NOMO-1 (cell line): ENCODE measurements at regions not wholly inside any gene's neighbourhood (a gene's known extent, or its start where the extent isn't known, plus 50 kb on each side); places are given as distances from the start of the nearest gene placed in this dataset.

Experiments
- DNase-seq, 2 experiments: peaks; one replicate each; lab custom pipeline; 2025; ENCODE audit not compliant: unreplicated experiment in 2 of 2; lab: John Stamatoyannopoulos, UW

DNA sequence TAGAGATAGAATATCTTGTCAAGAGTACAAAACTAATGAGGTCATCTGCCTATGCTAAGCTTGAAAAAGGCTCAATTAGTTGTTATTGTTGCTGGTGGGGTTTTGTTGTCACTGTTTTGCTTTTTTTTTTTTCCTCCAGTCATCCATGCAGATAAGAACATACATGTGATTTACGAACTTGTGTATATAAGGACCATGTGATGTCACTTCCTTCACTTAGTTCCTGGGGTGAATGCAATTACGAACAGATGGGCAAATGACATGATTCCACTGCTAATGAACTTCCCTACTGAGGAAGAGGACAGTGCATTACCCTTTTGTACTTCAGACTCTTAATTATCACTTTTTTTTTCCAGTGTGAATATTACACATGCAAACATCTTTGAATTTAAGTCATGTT is 1175.3 kb upstream of the GJE1 start:
- no peak for DNase-seq

- DNase-seq = no peak
Observed at GRCh38 chr6:140956571-140957369, 1176.0 kb upstream of the GJE1 start.

- no peak for DNase-seq
Observed at GRCh38 chr6:140940251-140940925, 1192.3 kb upstream of the GJE1 start.

GRCh38 chr6:140932909-140933308 is 1199.8 kb upstream of the GJE1 start:
- DNase-seq = no peak

DNA sequence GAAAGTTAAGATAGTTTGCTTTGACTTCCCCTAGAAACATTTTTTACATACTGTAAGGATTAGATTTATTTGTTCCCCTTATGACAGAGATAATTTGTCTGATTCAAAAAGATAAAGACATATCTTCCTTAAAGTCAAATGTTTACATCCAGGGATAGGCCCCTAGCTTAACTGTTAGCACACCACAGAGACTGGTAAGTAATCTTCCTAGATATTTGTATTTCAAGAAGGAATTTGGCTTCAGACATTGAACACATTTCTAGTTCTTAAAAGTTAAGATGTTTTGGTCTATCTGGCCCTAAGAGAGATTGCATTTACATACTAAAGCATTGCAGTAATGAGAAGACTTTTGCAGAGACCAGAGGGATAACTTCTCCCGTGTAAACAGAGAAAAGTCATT is 1201.1 kb upstream of the GJE1 start:
- no peak for DNase-seq

DNA sequence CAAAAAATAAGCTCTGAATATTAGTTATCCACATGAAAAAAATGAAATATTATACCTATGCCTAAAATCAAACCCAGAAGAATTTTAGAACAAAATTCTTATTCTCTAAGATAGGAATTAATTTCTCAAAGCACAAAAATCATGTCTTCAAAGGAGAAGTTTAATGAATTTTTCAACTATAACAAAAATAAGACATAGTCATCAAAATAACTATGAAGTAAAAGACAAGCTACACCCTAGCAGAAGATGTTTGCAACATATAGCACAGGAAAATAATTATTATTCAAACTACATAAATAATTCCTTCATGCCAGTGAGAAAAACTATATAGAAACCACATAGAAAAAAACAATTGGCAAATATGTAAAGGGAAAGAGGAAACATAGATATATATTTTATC is 1203.6 kb upstream of the GJE1 start:
- no peak for DNase-seq

GRCh38 chr6:140923048-140923447 is 1209.7 kb upstream of the GJE1 start:
- DNase-seq = no peak

- DNase-seq = peak in 1 of 2 experiments; percentile 76
Observed at GRCh38 chr6:140921366-140922226, 1211.1 kb upstream of the GJE1 start.

GRCh38 chr6:140917911-140918310 is 1214.8 kb upstream of the GJE1 start:
- no peak for DNase-seq

GRCh38 chr6:140915551-140915950 is 1217.2 kb upstream of the GJE1 start:
- DNase-seq = no peak

GRCh38 chr6:140915103-140915502 is 1217.6 kb upstream of the GJE1 start:
- DNase-seq = no peak

DNA sequence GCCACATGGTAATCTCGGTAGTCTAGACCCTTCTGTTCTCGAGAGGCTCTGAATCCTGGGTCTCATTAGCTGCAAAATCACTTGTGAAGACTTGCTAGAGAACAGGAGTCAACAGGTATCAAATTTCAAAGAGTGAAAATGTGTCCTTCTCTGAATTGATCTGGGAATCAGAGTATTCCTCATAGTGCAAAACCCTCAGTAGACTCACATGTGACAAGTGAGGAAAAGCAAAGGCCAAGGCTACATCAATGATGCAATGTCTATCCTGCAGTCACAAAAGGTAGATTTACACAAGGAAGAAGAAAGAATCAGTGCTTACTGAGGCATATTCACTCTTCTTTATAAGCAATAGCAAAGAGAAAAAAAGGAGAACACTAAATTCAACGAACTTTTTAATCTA is 1220.0 kb upstream of the GJE1 start:
- DNase-seq = no peak

GRCh38 chr6:140909625-140910024 is 1223.1 kb upstream of the GJE1 start:
- DNase-seq = no peak

DNA sequence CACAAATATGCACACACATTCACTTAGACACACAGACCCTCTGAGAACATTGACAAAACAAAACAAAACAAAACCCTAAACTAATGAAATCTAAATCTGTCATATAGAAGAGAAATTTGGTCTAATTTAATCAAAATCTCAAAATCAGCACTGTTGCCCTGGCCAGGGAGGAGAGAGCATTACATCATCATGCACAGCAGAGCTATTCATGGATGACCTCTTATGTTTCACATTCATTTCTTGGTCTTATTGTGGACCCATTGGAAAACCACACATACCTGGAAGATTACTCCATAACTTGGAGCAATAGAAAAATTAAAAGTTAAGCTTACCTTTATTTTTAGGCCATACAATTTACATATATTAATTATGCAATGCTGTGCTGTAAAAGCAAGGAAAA is 1223.6 kb upstream of the GJE1 start:
- no peak for DNase-seq

DNA sequence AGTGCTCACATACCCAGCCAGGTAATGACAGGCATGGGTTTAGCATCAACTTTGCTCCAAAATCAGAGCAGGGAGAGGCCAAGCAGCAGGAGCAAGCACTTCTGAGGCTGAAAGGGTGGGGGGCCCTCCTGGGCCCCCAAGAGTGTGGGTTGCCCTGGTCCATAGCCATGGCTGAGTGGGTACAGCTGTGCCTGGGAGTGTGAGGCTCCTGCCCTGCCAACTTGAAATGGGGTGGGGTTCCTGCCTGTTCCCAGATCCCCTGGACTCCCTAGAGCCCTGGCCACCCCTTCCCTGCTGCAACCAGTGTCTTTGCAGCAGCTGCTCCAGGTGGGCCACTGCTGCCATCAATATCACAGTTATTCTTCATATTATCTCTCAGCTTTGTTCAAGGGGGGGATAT is 1224.2 kb upstream of the GJE1 start:
- DNase-seq = no peak

DNA sequence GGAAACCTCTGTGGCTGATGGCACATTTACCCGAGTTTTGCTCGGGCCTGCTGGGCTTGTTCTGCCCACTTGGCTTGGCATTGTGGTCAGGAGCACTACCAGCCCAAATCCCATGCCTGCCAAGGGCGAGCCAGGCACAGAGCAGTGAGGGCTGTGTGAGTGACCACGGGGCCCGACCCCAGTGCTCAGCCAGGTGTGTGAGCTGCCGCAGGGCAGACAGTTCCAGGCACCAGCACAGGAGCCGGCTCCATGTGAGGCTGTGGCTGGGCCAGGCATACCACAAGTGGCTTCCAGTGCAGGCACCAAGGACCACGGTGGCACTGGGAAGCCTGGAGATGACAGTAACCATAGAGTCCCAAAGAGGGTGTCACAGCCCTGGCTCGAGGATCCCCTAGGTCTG is 1225.5 kb upstream of the GJE1 start:
- no peak for DNase-seq

DNA sequence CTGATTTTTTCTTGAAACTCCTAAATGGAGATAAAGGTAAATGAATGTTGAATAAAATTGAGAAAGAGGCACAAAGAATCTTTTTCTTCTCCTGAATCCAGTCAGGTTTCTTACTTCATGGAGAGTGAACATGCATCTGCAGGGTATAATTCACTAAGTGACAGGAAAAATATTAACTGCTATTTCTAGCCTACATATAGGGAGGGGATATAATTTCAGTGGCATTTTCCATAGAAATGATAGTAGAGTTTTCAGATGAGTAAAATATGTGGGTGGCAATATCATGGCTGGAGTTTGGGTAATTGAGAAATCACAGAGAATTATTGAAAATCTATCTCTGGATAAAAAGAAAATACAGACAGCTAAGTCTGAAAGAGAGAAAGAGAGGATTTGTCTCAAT is 1227.0 kb upstream of the GJE1 start:
- DNase-seq = no peak

GRCh38 chr6:140905050-140905449 is 1227.7 kb upstream of the GJE1 start:
- no peak for DNase-seq

DNA sequence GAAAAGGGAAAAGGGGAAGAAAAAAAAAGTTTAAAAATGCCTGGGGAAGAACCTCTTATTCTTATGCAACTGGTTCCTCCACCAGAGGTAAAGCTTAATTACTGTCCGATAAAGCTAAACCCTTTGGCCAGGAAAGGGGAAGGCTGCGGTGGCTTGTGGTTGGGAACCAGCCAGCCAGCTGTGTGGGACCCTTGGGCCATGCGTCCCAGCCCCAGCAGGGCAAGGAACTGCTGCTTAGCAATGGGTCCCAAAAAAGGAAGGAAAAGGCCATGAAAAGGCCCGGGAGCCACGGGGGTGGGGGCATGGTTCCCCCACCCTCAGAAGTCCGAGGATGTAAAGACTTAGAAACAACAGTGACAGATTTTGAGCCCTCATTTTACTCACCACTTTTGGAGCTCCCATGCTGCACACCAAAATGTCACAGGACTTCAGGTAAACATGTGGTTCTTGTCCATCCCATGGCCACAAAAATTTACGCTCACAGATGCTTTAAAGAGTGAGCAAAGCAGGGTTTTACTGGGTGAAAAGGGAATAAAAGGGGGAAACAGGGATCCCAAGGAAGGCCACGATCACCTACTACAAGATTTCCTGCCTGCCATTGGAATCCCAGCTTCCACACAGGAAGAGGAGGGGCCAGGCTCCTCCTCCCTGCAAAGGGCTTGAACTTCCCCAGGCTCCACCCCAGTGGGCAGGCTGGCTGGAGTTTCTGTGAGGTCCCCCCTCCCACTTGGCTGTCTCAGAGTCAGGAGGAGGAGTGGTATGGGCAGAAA is 1234.7 kb upstream of the GJE1 start:
- peak; percentile 55 to 75 for DNase-seq

DNA sequence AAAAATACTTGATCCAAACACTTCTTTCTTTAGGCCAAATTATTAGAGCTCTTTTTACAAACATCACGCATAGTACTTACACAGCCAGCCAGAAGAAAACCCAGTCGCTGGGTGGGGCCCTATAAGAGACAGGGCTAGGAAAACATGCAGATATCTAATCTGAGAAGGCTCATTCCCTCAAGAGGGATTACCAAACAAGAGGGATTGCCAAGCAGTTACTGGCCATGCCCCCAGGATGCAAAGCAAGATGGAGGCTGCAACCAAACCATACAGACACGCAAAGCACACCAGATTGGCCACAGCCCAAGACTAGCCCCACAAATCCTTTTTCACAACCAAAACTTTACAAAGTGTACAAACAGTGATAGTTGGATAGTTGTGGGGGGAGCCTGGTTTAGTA is 1235.4 kb upstream of the GJE1 start:
- DNase-seq = peak; percentile 69 to 75

GRCh38 chr6:140893432-140893831 is 1239.3 kb upstream of the GJE1 start:
- no peak for DNase-seq
